Epithelial cell of proximal tubule (primary cell): ENCODE measurements at regions not wholly inside any gene's neighbourhood (a gene's known extent, or its start where the extent isn't known, plus 50 kb on each side); places are given as distances from the start of the nearest gene placed in this dataset.

Source experiments
- DNase-seq: peaks from one replicate; pipeline ENCODE4 v3.0.0-alpha.2; 2011; ENCODE audit warnings: low read depth
- H3K4me3 ChIP-seq: 2 replicates; pipeline ENCODE4 v1.5.1; 2011; ENCODE audit warnings: low read depth, mild to moderate bottlenecking, low read length
- CTCF ChIP-seq: conservative IDR thresholded peaks from 2 replicates; pipeline ENCODE4 v1.5.1; 2012; ENCODE audit warnings: low read depth, mild to moderate bottlenecking, low read length

DNA sequence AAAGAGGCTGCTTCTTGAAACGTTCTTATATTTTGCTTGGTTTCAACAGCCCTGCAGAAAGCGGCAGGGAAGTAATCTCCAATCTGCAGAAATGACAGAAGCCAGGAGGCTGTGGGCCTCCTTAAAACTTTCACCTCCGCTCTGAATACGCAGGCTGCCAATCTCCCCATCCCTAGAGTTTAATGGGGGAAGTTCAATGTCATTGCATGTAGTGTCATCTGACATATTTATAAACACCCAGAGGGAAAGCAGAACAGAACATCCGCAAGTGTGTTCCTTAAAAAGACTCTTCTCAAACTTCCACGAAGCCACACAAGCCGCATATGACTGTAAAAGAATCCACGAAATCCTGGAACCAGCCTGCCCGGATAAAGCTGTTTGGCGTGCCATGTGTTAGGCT is 148.8 kb upstream of the TBL1X start:
- no peak for DNase-seq
- no peak for TF ChIP-seq CTCF
- H3K4me3 ChIP-seq: no peak overlapping the region

DNA sequence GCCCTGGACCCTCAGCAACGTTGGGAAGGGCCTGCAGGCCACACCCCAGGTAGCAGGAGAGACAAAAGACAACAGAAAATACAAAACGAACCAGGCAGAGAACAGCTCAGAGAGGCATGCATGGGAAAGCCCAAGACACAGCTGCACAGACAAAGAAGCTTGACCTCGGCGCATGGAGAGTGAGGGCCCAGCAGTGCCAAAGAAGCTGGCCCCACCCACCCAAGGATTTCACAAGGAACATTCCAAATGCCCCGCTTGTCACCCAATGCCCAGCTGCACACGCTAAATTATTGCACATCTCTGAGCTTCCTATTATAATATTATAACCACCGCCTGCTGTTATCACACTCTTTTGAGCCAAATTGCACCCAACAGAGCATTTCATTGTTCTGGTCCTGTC is 147.7 kb upstream of the TBL1X start:
- no peak for TF ChIP-seq CTCF
- H3K4me3 ChIP-seq: no peak overlapping the region
- no peak for DNase-seq

GRCh38 chrX:9318213-9318612 is 146.6 kb upstream of the TBL1X start:
- no peak for DNase-seq
- no peak overlapping the region for H3K4me3 ChIP-seq
- TF ChIP-seq CTCF: no peak

- TF ChIP-seq CTCF: no peak
- H3K4me3 ChIP-seq: no peak overlapping the region
These were observed 146.1 kb upstream of the TBL1X start for GRCh38 chrX:9318766-9319165.

GRCh38 chrX:9320940-9321339 is 143.9 kb upstream of the TBL1X start:
- no peak for TF ChIP-seq CTCF
- no peak overlapping the region for H3K4me3 ChIP-seq
- no peak for DNase-seq

More at GRCh38 chrX:9318766-9319165, 146.1 kb upstream of the TBL1X start:
- no peak for DNase-seq

- TF ChIP-seq CTCF: no peak
- DNase-seq: no peak
- no peak overlapping the region for H3K4me3 ChIP-seq
These were observed 140.2 kb upstream of the TBL1X start for GRCh38 chrX:9324676-9325075.

- no peak for TF ChIP-seq CTCF
- no peak overlapping the region for H3K4me3 ChIP-seq
- no peak for DNase-seq
These were observed 138.5 kb upstream of the TBL1X start for GRCh38 chrX:9326369-9326768.
